ENCODE measurements at regions not wholly inside any gene's neighbourhood (a gene's known extent, or its start where the extent isn't known, plus 50 kb on each side); places are given as distances from the start of the nearest gene placed in this dataset.

DNA sequence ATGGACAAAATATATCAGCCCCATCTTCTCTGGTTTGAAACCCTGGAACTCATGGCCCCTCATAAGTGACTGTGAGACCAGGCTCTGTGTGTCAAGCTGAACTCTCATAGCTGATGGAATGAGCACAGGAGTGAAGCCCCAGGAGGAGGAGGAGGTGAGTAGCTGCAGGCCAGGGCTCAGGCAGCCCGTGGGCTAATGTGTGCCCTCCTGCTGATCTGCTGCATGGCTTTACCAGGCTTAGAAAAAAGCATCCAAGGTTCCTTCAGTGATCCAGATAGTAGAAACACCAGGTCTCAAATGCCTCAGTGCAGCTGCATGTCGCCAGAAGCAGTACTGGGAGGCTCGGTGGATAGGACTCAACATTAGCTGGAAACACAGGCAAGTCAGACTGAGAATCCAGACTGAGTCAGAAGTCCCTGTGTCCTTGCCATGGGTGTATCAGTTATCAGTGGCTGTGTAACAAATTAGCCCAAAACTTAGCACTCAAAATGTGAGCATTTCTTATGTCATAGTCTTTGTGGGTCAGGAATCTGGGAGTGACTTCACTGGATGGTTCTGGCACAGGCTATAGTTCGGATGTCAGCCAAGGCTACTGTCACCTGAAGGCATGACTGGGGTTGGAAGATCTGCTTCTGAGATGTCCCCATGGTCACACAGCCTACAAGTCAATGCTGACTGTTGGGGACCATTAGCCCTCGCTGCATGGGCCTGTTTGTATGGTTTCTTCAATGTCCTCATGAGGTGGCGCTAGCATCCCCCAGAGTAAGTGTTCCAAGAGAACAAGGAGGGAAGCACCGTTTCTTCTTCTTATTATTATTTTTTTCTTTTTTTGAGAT lies 255.4 kb upstream of the IRF2BP2 start:
- POLR2A ChIA-PET = no interaction called here
- CTCF ChIA-PET = interaction anchor here (1.1 kb wide), 1 partner anchor 227 kb away, joined by 4 read pairs; no protein-coding TSS in a partner anchor
- intact Hi-C loops (cut with micrococcal nuclease; ENCODE audit: unreplicated experiment) = no loop called here
- no peak overlapping the region for H3K4me3 ChIP-seq (ENCODE audit: low read depth in 2 of 2, low read length in 2 of 2)
- no peak for ATAC-seq
- H3K27me3 ChIP-seq (ENCODE audit: control insufficient read depth, insufficient read depth, low read length) = no peaks in the 10 kb centered on the region
- H3K27ac ChIP-seq (ENCODE audit: low read length) = peak overlapping the region; percentile 70
- no peaks in the 10 kb centered on the region; the same call in 1 of the 2 replicates for H3K9me3 ChIP-seq (ENCODE audit: control insufficient read depth, insufficient read depth, low read depth, low read length)
- TF ChIP-seq POLR2AphosphoS5 (IDR thresholded peaks at IDR 0.05; ENCODE audit: low read depth, low read length) = no peak
- no peak for TF ChIP-seq SIN3A (IDR thresholded peaks at IDR 0.05; ENCODE audit: borderline replicate concordance, insufficient read depth, low read depth, low read length)
- TF ChIP-seq CTCF (IDR thresholded peaks at IDR 0.05) = no peak
- no peak for TF ChIP-seq TCF7L2 (IDR thresholded peaks at IDR 0.05; ENCODE audit: low read depth, low read length)
- TF ChIP-seq, protein P1, sequence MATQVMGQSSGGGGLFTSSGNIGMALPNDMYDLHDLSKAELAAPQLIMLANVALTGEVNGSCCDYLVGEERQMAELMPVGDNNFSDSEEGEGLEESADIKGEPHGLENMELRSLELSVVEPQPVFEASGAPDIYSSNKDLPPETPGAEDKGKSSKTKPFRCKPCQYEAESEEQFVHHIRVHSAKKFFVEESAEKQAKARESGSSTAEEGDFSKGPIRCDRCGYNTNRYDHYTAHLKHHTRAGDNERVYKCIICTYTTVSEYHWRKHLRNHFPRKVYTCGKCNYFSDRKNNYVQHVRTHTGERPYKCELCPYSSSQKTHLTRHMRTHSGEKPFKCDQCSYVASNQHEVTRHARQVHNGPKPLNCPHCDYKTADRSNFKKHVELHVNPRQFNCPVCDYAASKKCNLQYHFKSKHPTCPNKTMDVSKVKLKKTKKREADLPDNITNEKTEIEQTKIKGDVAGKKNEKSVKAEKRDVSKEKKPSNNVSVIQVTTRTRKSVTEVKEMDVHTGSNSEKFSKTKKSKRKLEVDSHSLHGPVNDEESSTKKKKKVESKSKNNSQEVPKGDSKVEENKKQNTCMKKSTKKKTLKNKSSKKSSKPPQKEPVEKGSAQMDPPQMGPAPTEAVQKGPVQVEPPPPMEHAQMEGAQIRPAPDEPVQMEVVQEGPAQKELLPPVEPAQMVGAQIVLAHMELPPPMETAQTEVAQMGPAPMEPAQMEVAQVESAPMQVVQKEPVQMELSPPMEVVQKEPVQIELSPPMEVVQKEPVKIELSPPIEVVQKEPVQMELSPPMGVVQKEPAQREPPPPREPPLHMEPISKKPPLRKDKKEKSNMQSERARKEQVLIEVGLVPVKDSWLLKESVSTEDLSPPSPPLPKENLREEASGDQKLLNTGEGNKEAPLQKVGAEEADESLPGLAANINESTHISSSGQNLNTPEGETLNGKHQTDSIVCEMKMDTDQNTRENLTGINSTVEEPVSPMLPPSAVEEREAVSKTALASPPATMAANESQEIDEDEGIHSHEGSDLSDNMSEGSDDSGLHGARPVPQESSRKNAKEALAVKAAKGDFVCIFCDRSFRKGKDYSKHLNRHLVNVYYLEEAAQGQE (IDR thresholded peaks at IDR 0.05; ENCODE audit: insufficient read depth in 1 of 2, low read depth in 2 of 2, low read length in 1 of 2) = no peak
- no peak for DNase-seq (ENCODE audit: low read depth, low spot score)
- BruUV-seq (replicated peaks) = no TSS peak
- in situ Hi-C loops (cut with HindIII; ENCODE audit: low pct_unique_long_range_greater_than_20kb, low sequenced_read_pairs) = no loop called here
- H3K36me3 ChIP-seq (ENCODE audit: control insufficient read depth, insufficient read depth, low read length) = no peaks in the 10 kb centered on the region
- peaks cover 47% of the 10 kb centered on the region for H3K4me1 ChIP-seq (ENCODE audit: control insufficient read depth, insufficient read depth, low read length)

GRCh38 chr1:234864116-234864515 lies 254.1 kb upstream of the IRF2BP2 start:
- peak overlapping the region; percentile 84 for H3K27ac ChIP-seq (ENCODE audit: low read length)
- POLR2A ChIA-PET = no interaction called here
- CTCF ChIA-PET = interaction anchor here (1.1 kb wide), 1 partner anchor 229 kb away, joined by 4 read pairs; no protein-coding TSS in a partner anchor
- intact Hi-C loops (cut with micrococcal nuclease; ENCODE audit: unreplicated experiment) = no loop called here
- no peak for DNase-seq (ENCODE audit: low read depth, low spot score)
- H3K4me3 ChIP-seq (ENCODE audit: low read depth in 2 of 2, low read length in 2 of 2) = no peak overlapping the region
- peaks cover 34% of the 10 kb centered on the region for H3K4me1 ChIP-seq (ENCODE audit: control insufficient read depth, insufficient read depth, low read length)
- in situ Hi-C loops (cut with HindIII; ENCODE audit: low pct_unique_long_range_greater_than_20kb, low sequenced_read_pairs) = no loop called here
- BruUV-seq (replicated peaks) = no TSS peak
- TF ChIP-seq CTCF (IDR thresholded peaks at IDR 0.05) = no peak
- TF ChIP-seq POLR2AphosphoS5 (IDR thresholded peaks at IDR 0.05; ENCODE audit: low read depth, low read length) = no peak
- no peak for TF ChIP-seq SIN3A (IDR thresholded peaks at IDR 0.05; ENCODE audit: borderline replicate concordance, insufficient read depth, low read depth, low read length)
- TF ChIP-seq TCF7L2 (IDR thresholded peaks at IDR 0.05; ENCODE audit: low read depth, low read length) = no peak
- TF ChIP-seq, protein P1 (IDR thresholded peaks at IDR 0.05; ENCODE audit: insufficient read depth in 1 of 2, low read depth in 2 of 2, low read length in 1 of 2) = no peak
- ATAC-seq = 0 out of 2 replicates have a peak, but pooled peaks have one; percentile 3
- no peaks in the 10 kb centered on the region; the same call in 1 of the 2 replicates for H3K9me3 ChIP-seq (ENCODE audit: control insufficient read depth, insufficient read depth, low read depth, low read length)
- H3K36me3 ChIP-seq (ENCODE audit: control insufficient read depth, insufficient read depth, low read length) = no peaks in the 10 kb centered on the region
- H3K27me3 ChIP-seq (ENCODE audit: control insufficient read depth, insufficient read depth, low read length) = no peaks in the 10 kb centered on the region

Data from Panc1 (cell line).